ENCODE measurements at regions not wholly inside any gene's neighbourhood (a gene's known extent, or its start where the extent isn't known, plus 50 kb on each side); places are given as distances from the start of the nearest gene placed in this dataset.

GRCh38 chr10:105644559-105644958 lies 1003.5 kb downstream of the SORCS3 start:
- Histone ChIP-seq H2AFZ (no peak overlapping the region), H3K79me2 (no peaks in the 10 kb centered on the region), H3K27ac (no peak overlapping the region), H3K36me3 (replicated peaks; ENCODE audit: insufficient read depth, low read depth) (no peaks in the 10 kb centered on the region), H3K4me3 (no peak overlapping the region), H3K4me2 (no peak overlapping the region), H3K4me1 (ENCODE audit: insufficient read depth) (peaks cover 6% of the 10 kb centered on the region), H3K9me3 (ENCODE audit: low read depth) (no peaks in the 10 kb centered on the region), H3K9me2 (replicated peaks; ENCODE audit: insufficient read depth) (no peaks in the 10 kb centered on the region), H4K20me1 (ENCODE audit: insufficient read depth, poor library complexity, severe bottlenecking) (no peaks in the 10 kb centered on the region), H3K27me3 (no peaks in the 10 kb centered on the region)
- TF ChIP-seq CTCF (IDR thresholded peaks at IDR 0.05; ENCODE audit: poor library complexity) = no peak
- TF ChIP-seq EZH2phosphoT487 (IDR thresholded peaks at IDR 0.05; ENCODE audit: low read depth, severe bottlenecking, unreplicated experiment) = no peak
- TF ChIP-seq EZH2 (IDR thresholded peaks at IDR 0.05; ENCODE audit: borderline replicate concordance) = no peak
- 91% methylated on average over 2 of the region's 2 CpGs for WGBS (ENCODE audit: low lambda C conversion rate, missing lambda C conversion rate)
- no peak for DNase-seq (ENCODE audit: low spot score)

- TF ChIP-seq EZH2 (IDR thresholded peaks at IDR 0.05; ENCODE audit: borderline replicate concordance) (no peak), EZH2phosphoT487 (IDR thresholded peaks at IDR 0.05; ENCODE audit: low read depth, severe bottlenecking, unreplicated experiment) (no peak), CTCF (IDR thresholded peaks at IDR 0.05; ENCODE audit: poor library complexity) (no peak)
- Histone ChIP-seq H3K4me3 (no peak overlapping the region), H3K36me3 (replicated peaks; ENCODE audit: insufficient read depth, low read depth) (no peaks in the 10 kb centered on the region), H2AFZ (no peak overlapping the region), H3K79me2 (no peaks in the 10 kb centered on the region), H3K27me3 (no peaks in the 10 kb centered on the region), H4K20me1 (ENCODE audit: insufficient read depth, poor library complexity, severe bottlenecking) (no peaks in the 10 kb centered on the region), H3K9me2 (replicated peaks; ENCODE audit: insufficient read depth) (no peaks in the 10 kb centered on the region), H3K4me2 (no peak overlapping the region), H3K9me3 (ENCODE audit: low read depth) (no peaks in the 10 kb centered on the region), H3K4me1 (ENCODE audit: insufficient read depth) (peaks cover 6% of the 10 kb centered on the region), H3K27ac (no peak overlapping the region)
- 71% methylated on average over 4 of the region's 4 CpGs for WGBS (ENCODE audit: low lambda C conversion rate, missing lambda C conversion rate)
- DNase-seq (ENCODE audit: low spot score) = no peak
Measured at GRCh38 chr10:105644091-105644490, 1003.0 kb downstream of the SORCS3 start.

- TF ChIP-seq EZH2 (IDR thresholded peaks at IDR 0.05; ENCODE audit: borderline replicate concordance) (no peak), CTCF (IDR thresholded peaks at IDR 0.05; ENCODE audit: poor library complexity) (no peak), EZH2phosphoT487 (IDR thresholded peaks at IDR 0.05; ENCODE audit: low read depth, severe bottlenecking, unreplicated experiment) (no peak)
- Histone ChIP-seq H3K4me2 (no peak overlapping the region), H3K9me3 (ENCODE audit: low read depth) (no peaks in the 10 kb centered on the region), H3K4me3 (no peak overlapping the region), H2AFZ (no peak overlapping the region), H4K20me1 (ENCODE audit: insufficient read depth, poor library complexity, severe bottlenecking) (no peaks in the 10 kb centered on the region), H3K9me2 (replicated peaks; ENCODE audit: insufficient read depth) (no peaks in the 10 kb centered on the region), H3K36me3 (replicated peaks; ENCODE audit: insufficient read depth, low read depth) (no peaks in the 10 kb centered on the region), H3K27ac (no peak overlapping the region), H3K4me1 (ENCODE audit: insufficient read depth) (peaks cover 6% of the 10 kb centered on the region), H3K27me3 (no peaks in the 10 kb centered on the region), H3K79me2 (no peaks in the 10 kb centered on the region)
- DNase-seq (ENCODE audit: low spot score) = no peak
Measured at GRCh38 chr10:105643660-105644059, 1002.6 kb downstream of the SORCS3 start.

- no peak for DNase-seq (ENCODE audit: low spot score)
- no peak overlapping the region for H3K4me2 ChIP-seq
- H2AFZ ChIP-seq = no peak overlapping the region
- H4K20me1 ChIP-seq (ENCODE audit: insufficient read depth, poor library complexity, severe bottlenecking) = no peaks in the 10 kb centered on the region
- H3K79me2 ChIP-seq = no peaks in the 10 kb centered on the region
- H3K4me3 ChIP-seq = no peak overlapping the region
- no peaks in the 10 kb centered on the region for H3K9me3 ChIP-seq (ENCODE audit: low read depth)
- H3K36me3 ChIP-seq (replicated peaks; ENCODE audit: insufficient read depth, low read depth) = no peaks in the 10 kb centered on the region
- WGBS (ENCODE audit: low lambda C conversion rate, missing lambda C conversion rate) = 77% methylated on average over 3 of the region's 3 CpGs
- H3K9me2 ChIP-seq (replicated peaks; ENCODE audit: insufficient read depth) = no peaks in the 10 kb centered on the region
- H3K4me1 ChIP-seq (ENCODE audit: insufficient read depth) = no peaks in the 10 kb centered on the region
- TF ChIP-seq EZH2 (IDR thresholded peaks at IDR 0.05; ENCODE audit: borderline replicate concordance) (no peak), CTCF (IDR thresholded peaks at IDR 0.05; ENCODE audit: poor library complexity) (no peak), EZH2phosphoT487 (IDR thresholded peaks at IDR 0.05; ENCODE audit: low read depth, severe bottlenecking, unreplicated experiment) (no peak)
- no peaks in the 10 kb centered on the region for H3K27me3 ChIP-seq
- H3K27ac ChIP-seq = no peak overlapping the region
Measured at GRCh38 chr10:105634281-105634680, 993.2 kb downstream of the SORCS3 start.
